Endothelial cell of umbilical vein (primary cell): ENCODE measurements at regions not wholly inside any gene's neighbourhood (a gene's known extent, or its start where the extent isn't known, plus 50 kb on each side); places are given as distances from the start of the nearest gene placed in this dataset.

Experiments used
- BruUV-seq: library from RNA; stranded (reverse); fragments of 400-500 nt; replicated peaks from 2 replicates; lab custom pipeline; 2021; lab: Mats Ljungman, UMichigan
- CTCF ChIA-PET: fragments of 300-600, 350-600 bp; sonication (Branson Sonifier 250); formaldehyde crosslinking; loops from one replicate; lab custom pipeline; 2021; ENCODE audit warnings: antibody characterized with exemption, inconsistent platforms; lab: Charles Lee
- POLR2A ChIA-PET: fragments of 300-600, 350-600 bp; sonication (Branson Sonifier 250); formaldehyde crosslinking; loops from one replicate; lab custom pipeline; 2021; ENCODE audit warnings: antibody characterized with exemption, inconsistent platforms; lab: Charles Lee
- DNase-seq: peaks from one replicate; pipeline ENCODE4 v3.0.0-alpha.2; 2011; ENCODE audit warnings: low read depth, low spot score
- FAIRE-seq: peaks from 2 replicates; lab custom pipeline; 2011; peaks lifted over from hg19 to GRCh38; lab: Jason Lieb, UNC
- H2AFZ ChIP-seq: 2 replicates; pipeline ENCODE4 v1.6.0; 2012; ENCODE audit warnings: low read depth, low read length, control low read depth, inconsistent platforms
- H3K27ac ChIP-seq: 2 replicates; pipeline ENCODE4 v1.5.1; 2011; ENCODE audit warnings: low read depth, mild to moderate bottlenecking, control low read depth, low read length, moderate library complexity; ENCODE audit not compliant: insufficient read depth
- H3K27me3 ChIP-seq, 2 experiments: 2 replicates each; pipeline versions ENCODE4 v1.6.0 to v1.6.1; 2011; ENCODE audit warnings: low read length in 2 of 2, mixed read lengths in 1 of 2; ENCODE audit not compliant: control insufficient read depth in 2 of 2, insufficient read depth in 2 of 2
- H3K36me3 ChIP-seq, 2 experiments: 2 replicates in 1 of 2; 3 replicates in 1 of 2; pipeline ENCODE4 v1.5.1; 2011; ENCODE audit warnings: low read length in 2 of 2, mild to moderate bottlenecking in 1 of 2, moderate library complexity in 1 of 2; ENCODE audit not compliant: control insufficient read depth in 2 of 2, insufficient read depth in 2 of 2; ENCODE audit errors: extremely low read depth in 1 of 2
- H3K4me1 ChIP-seq: 3 replicates; pipeline ENCODE4 v1.5.1; 2011; ENCODE audit warnings: mild to moderate bottlenecking, low read length; ENCODE audit not compliant: control insufficient read depth, insufficient read depth; ENCODE audit errors: extremely low read depth
- H3K4me2 ChIP-seq: 2 replicates; pipeline ENCODE4 v1.6.1; 2011; ENCODE audit warnings: low read length, control low read depth, mixed read lengths; ENCODE audit not compliant: insufficient read depth
- H3K4me3 ChIP-seq, 3 experiments: fragments of 200-600 bp in 1 of 3; sonication (generic), shearing (Covaris generic) in 1 of 3; replicated peaks in 1 of 3; 2 replicates each; pipeline ENCODE4 v1.5.1; 2011 to 2016; ENCODE audit warnings: control low read depth in 3 of 3, low read length in 3 of 3, mild to moderate bottlenecking in 2 of 3, inconsistent platforms in 1 of 3, low read depth in 1 of 3, moderate library complexity in 1 of 3; ENCODE audit not compliant: insufficient read depth in 1 of 3
- H3K79me2 ChIP-seq: 2 replicates; pipeline ENCODE4 v1.6.0; 2012; ENCODE audit warnings: low read length, inconsistent platforms; ENCODE audit not compliant: control insufficient read depth, insufficient read depth
- H3K9ac ChIP-seq: replicated peaks from 2 replicates; pipeline ENCODE3; 2011; ENCODE audit warnings: low read length, control low read depth; ENCODE audit not compliant: insufficient read depth; ENCODE audit errors: extremely low read depth
- H3K9me1 ChIP-seq: replicated peaks from 3 replicates; pipeline ENCODE4 v1.6.0; 2011; ENCODE audit warnings: mild to moderate bottlenecking, low read length; ENCODE audit not compliant: control insufficient read depth, insufficient read depth; ENCODE audit errors: extremely low read depth
- H3K9me3 ChIP-seq: replicated peaks from 2 replicates; pipeline ENCODE4 v1.5.1; 2012; ENCODE audit warnings: low read length, inconsistent platforms; ENCODE audit not compliant: control insufficient read depth, insufficient read depth
- H4K20me1 ChIP-seq: replicated peaks from 2 replicates; pipeline ENCODE3; 2011; ENCODE audit warnings: mild to moderate bottlenecking, low read length; ENCODE audit not compliant: control insufficient read depth, insufficient read depth; ENCODE audit errors: extremely low read depth
- EZH2 ChIP-seq: IDR thresholded peaks from 2 replicates; pipeline ENCODE4 v1.6.1; 2012; ENCODE audit warnings: borderline replicate concordance, low read depth, mild to moderate bottlenecking, moderate library complexity, low read length, inconsistent platforms; ENCODE audit not compliant: severe bottlenecking
- FOS ChIP-seq: IDR thresholded peaks from 2 replicates; pipeline ENCODE4 v1.6.1; 2011; ENCODE audit warnings: mild to moderate bottlenecking, low read length, moderate library complexity, borderline replicate concordance; ENCODE audit not compliant: insufficient read depth
- GATA2 ChIP-seq: IDR thresholded peaks from 2 replicates; pipeline ENCODE4 v1.7.0; 2011; ENCODE audit warnings: low read depth, mild to moderate bottlenecking, moderate library complexity, mixed read lengths, low read length; ENCODE audit not compliant: insufficient read length, insufficient read depth
- JUN ChIP-seq: IDR thresholded peaks from 2 replicates; pipeline ENCODE4 v1.6.1; 2011; ENCODE audit warnings: borderline replicate concordance, low read depth; ENCODE audit not compliant: insufficient read length, insufficient read depth
- MYC ChIP-seq: IDR thresholded peaks from one replicate; pipeline ENCODE4 v1.6.1; 2011; ENCODE audit warnings: mild to moderate bottlenecking, low read depth, low read length
- POLR2A ChIP-seq: IDR thresholded peaks from 2 replicates; pipeline ENCODE4 v1.6.1; 2012; ENCODE audit warnings: low read depth, mild to moderate bottlenecking, control low read depth, low read length
- POLR2AphosphoS5 ChIP-seq: IDR thresholded peaks from 2 replicates; pipeline ENCODE4 v1.6.1; 2012; ENCODE audit warnings: low read depth, mild to moderate bottlenecking, control low read depth, low read length, moderate library complexity; ENCODE audit not compliant: insufficient read depth
- dilution Hi-C: fragments of 300-500 bp; cut with MboI; formaldehyde crosslinking; loops from one replicate; pipeline ENCODE4 v1.15.0; 2019; ENCODE audit warnings: low sequenced_read_pairs; ENCODE audit not compliant: extremely low pct_ligation_motif_present
- intact Hi-C: fragments of 100-400 bp; cut with micrococcal nuclease; formaldehyde crosslinking; loops from one replicate; pipeline ENCODE4 v1.10.0; 2022
- TF ChIP-seq, protein P1 (sequence below): IDR thresholded peaks from 2 replicates; pipeline ENCODE4 v1.6.1; 2011; ENCODE audit not compliant: insufficient read depth, insufficient read length
- TF ChIP-seq, protein P2 (sequence below), 2 donors: IDR thresholded peaks; 1 replicate in 1 of 2; 2 replicates in 1 of 2; pipeline ENCODE4 v1.5.1; 2011; ENCODE audit warnings: low read length in 2 of 2, mild to moderate bottlenecking in 2 of 2, moderate library complexity in 2 of 2, control low read depth in 1 of 2, inconsistent platforms in 1 of 2, low read depth in 1 of 2; ENCODE audit not compliant: insufficient read depth in 1 of 2; ENCODE audit errors: extremely low read depth in 1 of 2

DNA sequence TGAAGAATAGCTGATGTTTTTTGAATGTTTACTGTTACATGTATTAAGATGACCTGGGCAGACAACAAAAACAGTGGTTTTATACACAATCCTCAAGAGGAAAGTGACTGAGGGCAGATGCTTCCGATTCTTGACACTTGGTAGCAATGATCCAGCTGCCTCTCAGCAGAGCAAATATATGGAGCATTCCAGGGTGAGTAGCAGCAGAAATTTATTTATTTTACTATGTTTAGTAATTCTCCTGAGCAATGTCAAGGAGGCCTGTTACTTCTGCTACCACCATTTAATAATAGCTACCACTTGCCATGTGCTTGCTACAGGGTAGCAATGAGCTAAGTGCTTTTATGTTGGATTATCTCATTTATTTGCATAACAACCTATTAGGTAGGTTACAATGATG lies 69.1 kb upstream of the NR3C1 start:
- Histone ChIP-seq H3K4me3 (no peak overlapping the region), H3K79me2 (no peaks in the 10 kb centered on the region), H3K4me2 (no peak overlapping the region), H3K9me1 (no peaks in the 10 kb centered on the region), H3K4me1 (no peaks in the 10 kb centered on the region), H3K27me3 (no peaks in the 10 kb centered on the region), H3K36me3 (no peaks in the 10 kb centered on the region), H3K9ac (no peak overlapping the region), H4K20me1 (no peaks in the 10 kb centered on the region), H2AFZ (no peak overlapping the region), H3K9me3 (no peaks in the 10 kb centered on the region), H3K27ac (no peak overlapping the region)
- intact Hi-C loops: no loop called here
- DNase-seq (no peak), FAIRE-seq (no peak)
- dilution Hi-C loops: no loop called here
- POLR2A ChIA-PET: no interaction called here
- CTCF ChIA-PET: no interaction called here
- TF ChIP-seq POLR2AphosphoS5: no peak
- TF ChIP-seq EZH2: no peak
- no peak for TF ChIP-seq POLR2A
- no peak for TF ChIP-seq JUN
- TF ChIP-seq, protein P1, sequence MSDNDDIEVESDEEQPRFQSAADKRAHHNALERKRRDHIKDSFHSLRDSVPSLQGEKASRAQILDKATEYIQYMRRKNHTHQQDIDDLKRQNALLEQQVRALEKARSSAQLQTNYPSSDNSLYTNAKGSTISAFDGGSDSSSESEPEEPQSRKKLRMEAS: no peak
- no peak for TF ChIP-seq GATA2
- TF ChIP-seq MYC: no peak
- no peak for TF ChIP-seq FOS
- TF ChIP-seq, protein P2, sequence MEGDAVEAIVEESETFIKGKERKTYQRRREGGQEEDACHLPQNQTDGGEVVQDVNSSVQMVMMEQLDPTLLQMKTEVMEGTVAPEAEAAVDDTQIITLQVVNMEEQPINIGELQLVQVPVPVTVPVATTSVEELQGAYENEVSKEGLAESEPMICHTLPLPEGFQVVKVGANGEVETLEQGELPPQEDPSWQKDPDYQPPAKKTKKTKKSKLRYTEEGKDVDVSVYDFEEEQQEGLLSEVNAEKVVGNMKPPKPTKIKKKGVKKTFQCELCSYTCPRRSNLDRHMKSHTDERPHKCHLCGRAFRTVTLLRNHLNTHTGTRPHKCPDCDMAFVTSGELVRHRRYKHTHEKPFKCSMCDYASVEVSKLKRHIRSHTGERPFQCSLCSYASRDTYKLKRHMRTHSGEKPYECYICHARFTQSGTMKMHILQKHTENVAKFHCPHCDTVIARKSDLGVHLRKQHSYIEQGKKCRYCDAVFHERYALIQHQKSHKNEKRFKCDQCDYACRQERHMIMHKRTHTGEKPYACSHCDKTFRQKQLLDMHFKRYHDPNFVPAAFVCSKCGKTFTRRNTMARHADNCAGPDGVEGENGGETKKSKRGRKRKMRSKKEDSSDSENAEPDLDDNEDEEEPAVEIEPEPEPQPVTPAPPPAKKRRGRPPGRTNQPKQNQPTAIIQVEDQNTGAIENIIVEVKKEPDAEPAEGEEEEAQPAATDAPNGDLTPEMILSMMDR (IDR thresholded peaks at IDR 0.05; ENCODE audit: extremely low read depth in 1 of 2, insufficient read depth in 1 of 2, low read depth in 1 of 2, low read length in 2 of 2): no peak
- no TSS peak for BruUV-seq
